Islet of Langerhans (tissue), 1 donor: ENCODE measurements at regions not wholly inside any gene's neighbourhood (a gene's known extent, or its start where the extent isn't known, plus 50 kb on each side); places are given as distances from the start of the nearest gene placed in this dataset.
"Not testable (repeated sequence)": the region's sequence is repeated elsewhere in the genome, so short reads cannot be mapped to it uniquely, and the experiment has no call there.

Experiments used
- FAIRE-seq: peaks from one replicate; lab custom pipeline; 2011; peaks lifted over from hg19 to GRCh38; lab: Jason Lieb, UNC

DNA sequence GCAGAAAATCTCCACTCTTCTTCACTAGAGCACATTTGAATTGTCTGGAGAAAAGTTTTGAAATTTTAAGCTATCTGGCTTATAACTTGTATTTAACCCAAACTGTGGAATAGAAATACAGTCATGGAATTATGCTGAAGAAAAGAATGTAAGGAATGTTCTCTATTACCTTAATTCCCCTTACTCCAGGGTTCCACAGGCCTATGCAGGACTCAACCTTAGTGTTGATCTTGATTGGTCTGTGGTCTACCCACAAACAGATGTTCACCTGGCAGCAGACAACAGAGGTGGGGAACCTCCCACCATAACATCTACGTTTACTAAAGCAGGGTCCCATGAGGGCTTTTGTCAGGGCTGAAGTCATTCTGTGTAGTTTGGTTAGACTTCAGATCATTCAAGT lies 189.3 kb upstream of the GPRIN3 start:
- no peak for FAIRE-seq

DNA sequence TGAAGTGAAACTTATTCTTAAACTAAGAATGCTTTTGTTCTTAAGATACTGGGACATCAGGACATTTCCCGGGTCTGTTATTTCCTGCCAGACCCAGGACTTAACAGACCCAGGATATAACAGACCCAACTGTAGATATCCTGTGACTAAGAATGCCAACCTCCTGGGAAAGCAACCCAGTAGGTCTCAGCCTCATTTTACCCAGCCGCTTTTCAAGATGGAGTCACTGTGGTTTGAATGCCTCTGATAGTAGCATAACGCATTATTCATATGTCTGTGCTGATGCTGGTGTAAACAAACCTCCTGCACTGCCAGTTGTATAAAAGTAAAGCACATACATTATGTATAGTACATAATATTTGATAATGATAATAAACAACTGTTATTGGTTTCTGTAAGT lies 185.8 kb upstream of the GPRIN3 start:
- FAIRE-seq, result no peak

DNA sequence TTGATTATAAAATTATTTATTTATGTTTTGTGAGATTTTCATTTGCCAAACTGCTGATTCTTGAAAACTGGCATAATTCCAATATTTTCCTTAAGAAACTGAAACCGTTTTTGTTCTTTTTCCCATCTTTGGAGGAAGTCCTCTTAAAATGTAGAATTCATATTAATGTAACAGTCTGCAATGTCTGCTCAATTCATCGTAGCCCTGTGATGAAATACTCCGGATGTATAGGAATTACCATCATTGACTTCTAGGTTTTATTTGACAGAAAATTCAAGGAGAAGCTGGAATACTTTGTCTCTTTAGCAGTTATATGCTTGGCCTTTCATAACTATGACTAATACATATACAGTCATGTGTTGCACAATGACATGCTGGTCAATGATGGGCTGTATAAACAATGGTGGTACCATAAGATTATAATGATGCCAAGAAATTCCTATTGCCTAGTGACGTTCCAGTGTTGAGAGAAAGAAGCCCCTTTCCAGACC lies 185.0 kb upstream of the GPRIN3 start:
- no peak for FAIRE-seq

DNA sequence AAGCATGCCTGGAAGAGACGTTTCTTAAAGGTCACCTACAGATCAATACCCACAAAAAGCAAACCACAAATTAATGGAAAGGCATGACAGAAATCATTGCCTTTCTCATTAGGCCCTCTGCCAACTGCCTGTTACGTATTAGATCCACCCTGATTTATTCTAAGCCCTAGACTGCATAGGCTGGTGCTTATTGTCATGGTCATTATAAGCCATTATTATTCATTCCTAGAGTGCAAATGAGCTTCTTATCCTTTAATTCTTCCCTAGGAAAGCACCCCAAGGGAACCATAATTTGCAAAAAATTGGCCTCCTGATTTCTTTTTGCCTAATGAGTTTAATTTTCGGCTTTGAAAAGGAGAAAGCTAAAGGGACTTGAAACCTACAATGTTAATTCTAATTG lies 184.2 kb upstream of the GPRIN3 start:
- FAIRE-seq, result no peak

DNA sequence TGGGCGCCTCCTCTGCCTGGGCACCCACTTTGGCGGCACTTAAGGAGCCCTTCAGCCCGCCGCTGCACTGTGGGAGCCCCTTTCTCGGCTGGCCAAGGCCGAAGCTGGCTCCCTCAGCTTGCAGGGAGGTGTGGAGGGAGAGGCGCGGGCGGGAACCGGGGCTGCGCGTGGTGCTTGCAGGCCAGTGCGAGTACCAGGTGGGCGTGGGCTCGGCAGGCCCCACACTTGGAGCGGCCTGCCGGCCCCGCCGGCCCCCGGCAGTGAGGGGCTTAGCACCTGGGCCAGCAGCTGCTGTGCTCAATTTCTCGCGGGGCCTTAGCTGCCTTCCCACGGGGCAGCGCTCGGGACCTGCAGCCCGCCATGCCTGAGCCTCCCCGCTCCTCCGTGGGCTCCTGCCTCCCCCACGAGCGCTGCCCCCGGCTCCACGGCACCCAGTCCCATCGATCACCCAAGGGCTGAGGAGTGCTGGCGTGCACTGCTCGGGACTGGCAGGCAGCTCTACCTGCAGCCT lies 182.4 kb upstream of the GPRIN3 start:
- FAIRE-seq, result not testable (repeated sequence)

DNA sequence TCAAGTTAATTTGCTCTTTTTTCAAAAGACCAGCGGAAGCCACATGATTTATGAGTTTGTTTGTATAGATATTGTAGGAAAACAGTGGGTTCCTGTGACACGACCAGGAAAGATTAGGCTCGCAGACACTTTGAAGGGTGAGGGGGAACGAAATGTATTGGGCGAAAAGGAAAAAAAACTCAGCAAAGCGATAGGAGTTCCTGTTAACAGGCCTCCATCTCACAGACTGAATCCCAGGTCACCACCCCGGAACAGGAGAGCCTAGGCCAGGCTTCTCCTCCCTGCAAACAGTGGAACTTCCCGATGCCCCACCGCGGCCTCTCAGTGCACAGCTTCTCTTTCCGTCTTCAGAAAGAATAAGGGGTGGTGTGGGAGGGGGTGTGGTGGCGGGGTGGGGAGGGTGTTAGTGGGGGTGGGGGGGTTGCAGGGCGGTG lies 181.8 kb upstream of the GPRIN3 start:
- FAIRE-seq, result no peak

DNA sequence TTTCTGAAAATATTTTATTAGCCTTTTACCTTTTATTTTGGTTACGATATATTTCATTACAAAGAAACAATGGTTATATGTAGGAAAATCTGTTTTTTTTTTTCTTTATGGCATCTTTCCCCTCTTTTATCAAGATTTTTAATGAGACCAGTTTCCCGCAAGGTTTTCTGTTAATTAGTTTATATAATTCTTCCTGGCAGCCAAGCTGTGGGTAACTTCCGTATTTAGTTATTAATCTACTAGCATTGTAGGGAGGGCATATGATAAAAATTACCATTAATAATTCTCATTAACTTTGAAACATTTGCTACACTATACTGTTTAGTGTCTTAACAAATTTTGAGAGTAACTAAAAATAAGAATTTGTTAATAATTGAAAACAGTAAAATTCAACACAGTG lies 181.1 kb upstream of the GPRIN3 start:
- peak; percentile 5 for FAIRE-seq

DNA sequence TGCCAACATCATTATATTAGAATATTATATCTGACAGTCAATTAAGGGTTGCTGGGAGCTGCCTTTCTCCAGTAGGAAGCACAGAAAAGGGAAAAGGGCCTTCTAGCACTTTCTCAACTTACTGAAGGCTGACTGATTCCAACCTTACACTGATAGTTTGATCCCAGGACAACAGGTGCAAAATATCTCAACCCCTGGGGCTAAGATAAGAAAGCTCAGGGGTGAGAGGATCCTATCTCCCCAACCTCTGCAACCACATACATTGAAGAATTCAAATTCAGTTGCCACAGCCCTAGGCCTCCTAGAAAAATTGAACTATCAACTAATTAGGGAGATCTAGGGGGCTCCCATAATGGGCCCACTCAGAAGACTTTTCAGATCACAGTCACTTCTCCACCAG lies 179.1 kb upstream of the GPRIN3 start:
- no peak for FAIRE-seq

DNA sequence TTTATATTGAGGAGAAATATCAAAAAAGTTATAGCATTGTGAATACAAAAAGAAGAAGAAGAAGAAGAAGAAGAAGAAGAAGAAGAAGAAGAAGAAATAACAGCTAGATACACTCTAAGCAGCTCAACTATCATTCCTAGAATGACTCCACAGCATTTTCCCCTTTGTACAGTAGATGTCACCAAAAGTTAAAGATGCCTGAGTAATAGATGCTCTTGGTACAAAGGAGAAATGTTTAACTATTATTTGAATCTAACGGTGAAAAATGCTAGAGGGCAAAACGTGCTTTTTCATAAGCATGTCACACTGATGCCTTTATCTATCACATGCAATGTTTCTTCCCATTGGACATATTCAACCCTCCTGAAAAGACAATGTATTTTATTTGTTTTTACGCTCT lies 178.4 kb upstream of the GPRIN3 start:
- FAIRE-seq, result peak; percentile 76

DNA sequence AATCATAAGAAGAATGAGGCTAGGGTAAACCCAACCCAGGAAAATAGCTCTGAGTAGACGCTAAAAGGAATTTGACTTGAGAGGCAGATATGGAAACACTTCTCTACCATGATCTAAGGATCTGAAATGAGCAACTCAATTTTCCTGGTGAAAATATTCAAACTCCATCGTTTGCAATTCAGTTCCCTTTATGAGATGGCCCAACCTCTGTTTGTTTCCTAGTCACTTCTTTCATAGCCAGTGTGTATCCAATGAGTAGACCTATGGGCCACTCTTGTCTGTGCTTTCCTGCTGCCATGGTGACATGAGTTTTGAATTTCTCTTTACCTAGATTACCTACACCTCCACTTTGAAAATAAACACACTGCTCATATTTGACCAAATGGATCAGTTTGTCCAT lies 176.2 kb upstream of the GPRIN3 start:
- no peak for FAIRE-seq

DNA sequence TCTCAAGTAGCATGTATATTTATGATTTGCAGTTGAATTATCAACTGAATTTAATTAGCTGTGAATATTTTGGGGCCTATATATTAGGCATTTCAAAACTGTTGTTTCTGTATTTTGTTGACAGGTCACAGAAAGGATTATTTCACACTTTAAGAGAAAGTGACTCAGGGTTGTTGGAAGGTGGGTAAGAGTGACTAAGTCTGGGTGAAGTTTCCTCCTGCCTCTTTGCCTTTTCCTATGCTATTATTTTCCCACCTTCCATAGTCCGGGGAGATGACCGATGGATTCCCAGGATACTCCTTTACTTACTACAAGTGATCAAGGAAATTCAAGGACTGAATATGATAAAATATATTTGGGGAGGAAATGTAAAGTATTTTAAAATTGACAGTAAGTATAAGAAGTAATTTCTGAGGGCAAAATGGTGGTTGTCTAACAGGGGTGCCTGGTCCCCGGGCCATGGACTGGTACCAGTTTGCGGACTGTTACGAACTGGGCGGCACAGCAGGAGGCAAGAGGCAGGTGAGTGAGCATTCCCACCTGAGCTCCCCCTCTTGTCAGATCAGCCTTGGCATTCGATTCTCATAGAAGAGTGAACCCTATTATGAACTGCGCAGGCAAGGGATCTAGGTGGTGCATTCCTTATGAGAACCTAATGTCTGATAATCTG lies 175.5 kb upstream of the GPRIN3 start:
- FAIRE-seq, result no peak

DNA sequence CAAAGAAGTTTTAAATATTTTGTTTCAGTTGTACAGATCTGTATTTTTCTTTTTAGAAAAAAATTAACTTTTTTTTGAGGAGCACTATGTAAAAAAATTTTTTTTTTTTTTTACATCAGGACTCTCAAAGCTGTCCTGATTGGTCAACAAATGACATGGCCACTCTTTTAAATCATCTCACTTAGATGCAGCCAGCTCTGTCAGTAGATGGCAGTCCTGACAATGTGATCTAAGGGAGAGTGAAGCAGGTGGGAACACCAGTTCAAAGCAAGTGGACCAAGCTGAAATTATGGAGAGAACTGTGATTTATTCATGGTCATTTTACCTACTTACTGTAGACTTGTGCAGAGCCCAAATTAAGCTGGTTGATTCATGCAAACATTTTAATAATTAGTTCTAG lies 174.7 kb upstream of the GPRIN3 start:
- peak; percentile 91 for FAIRE-seq

DNA sequence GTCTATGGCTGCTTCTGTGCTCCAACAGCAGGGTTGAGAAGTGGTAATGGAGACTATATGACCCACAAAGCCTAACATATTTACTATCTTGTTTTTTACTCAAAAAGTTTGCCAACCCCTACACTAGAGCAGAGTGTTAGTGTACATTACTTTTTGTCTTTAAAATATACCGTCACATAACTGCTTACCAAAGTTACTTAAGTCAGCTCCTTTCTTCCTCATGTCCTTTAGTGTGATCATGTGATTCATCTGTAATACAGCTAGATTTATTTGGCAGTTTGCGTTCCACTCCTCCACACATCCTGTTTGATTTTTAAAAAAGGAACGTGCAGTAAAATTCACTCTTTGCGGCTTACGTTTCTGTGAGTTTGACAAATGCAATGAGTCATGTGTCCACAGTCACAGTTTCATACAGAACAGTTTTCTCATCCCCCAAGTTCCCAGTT lies 162.4 kb upstream of the GPRIN3 start:
- FAIRE-seq, result peak; percentile 21

DNA sequence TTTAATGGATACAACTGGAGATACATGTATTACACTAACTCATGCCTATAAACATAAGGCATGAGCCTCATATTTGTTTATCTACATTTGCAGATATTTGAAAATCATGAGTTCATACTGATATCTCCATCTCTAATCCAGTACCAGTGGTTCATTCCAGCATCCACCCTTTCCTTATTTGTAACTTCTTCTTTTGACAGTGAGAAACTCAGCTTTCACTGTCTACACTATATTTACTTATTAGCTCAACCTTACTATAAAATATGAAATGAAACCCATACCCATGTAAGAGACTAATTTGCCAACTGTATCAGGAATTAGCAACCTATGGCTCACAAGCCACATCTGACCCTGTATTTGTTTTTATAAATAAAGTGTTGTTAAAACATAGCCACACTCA lies 161.9 kb upstream of the GPRIN3 start:
- no peak for FAIRE-seq

DNA sequence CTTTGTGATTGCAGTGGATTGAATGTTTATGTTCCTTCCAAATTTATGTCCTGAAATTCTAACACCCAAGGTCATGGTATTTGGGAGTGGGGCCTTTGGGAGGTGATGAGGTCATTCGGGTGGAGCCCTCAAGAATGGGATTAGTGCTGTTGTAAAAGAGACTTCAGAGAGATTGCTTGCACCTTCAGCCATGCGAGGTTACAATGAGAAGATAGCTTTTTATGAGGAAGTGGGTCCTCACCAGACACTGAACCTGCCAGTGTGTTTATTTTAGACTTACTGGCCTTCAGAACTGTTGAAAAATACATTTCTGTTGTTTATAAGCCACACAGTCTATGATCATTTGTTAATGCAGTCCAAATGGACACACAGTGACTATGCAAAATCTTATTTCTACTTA lies 161.0 kb upstream of the GPRIN3 start:
- no peak for FAIRE-seq

DNA sequence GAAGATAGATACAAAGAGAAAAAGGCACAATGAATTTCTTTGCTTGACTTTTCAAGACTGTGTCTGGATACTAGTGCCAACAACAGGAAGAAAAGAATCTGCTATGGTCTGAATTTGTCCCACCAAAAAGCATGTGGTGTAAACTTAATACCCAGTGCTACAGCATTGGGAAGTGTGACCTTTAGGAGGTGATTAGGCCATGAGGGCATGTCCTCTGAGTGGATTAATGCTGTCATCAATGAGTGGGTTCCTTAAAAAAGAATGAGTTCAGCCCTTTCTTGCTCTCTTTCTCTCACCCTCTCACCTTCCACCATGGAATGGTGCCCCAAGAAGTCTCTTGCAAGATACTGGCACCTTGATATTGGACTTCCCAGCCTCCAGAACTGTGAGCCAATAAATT lies 155.7 kb upstream of the GPRIN3 start:
- FAIRE-seq, result no peak

DNA sequence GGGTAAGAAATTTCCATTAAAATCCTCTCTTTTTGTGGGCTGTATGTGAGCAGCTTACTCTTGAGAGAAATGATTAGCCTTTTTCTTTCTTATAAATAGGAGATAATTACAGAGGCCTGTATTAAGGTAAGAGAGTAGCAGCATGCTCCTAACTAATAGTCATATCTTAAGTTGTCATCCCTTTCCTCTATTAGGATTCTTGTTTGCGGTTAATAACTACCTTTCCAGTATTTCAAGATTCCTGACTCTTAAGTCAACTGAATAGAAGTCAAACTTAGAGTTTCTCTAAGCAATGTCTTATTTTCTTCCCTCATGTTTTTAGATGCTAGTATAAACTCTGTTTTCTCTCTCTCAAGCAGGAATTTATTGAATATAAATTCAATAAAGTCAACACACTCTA lies 139.9 kb upstream of the GPRIN3 start:
- no peak for FAIRE-seq

DNA sequence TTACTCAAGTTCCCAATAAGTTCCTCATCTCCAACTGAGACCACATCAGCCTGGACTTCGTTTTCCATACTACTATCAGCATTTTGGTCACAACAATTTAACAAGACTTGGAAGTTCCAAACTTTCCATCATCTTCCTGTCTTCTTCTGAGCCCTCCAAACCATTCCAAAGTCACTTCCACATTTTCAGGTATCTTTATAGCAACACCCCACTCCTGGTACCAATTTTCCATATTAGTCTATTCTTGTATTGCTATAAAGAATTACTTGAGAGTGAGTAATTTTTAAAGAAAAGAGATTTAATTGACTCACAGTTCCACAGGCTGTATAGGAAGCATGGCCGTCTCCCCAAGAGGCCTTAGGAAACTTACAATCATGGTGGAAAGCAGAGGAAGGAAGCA lies 138.6 kb upstream of the GPRIN3 start:
- FAIRE-seq, result no peak

DNA sequence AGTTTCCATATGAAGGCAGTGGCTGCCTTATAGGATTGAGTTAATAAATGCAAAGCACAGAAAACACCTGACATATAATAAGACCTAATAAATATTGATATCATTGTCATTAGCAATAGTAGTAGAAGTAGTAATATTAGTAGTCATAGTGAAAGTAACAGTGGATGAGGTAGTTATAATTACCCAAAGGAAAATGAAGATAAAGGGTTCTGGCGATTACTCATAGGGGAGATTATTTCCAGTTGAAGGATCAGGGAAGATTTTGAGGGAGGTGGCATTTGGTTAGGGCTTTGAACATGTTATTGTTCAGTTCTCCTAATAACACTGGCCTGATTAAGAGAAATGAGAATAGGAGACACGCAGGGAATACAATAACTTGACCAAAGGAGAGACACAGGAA lies 131.9 kb upstream of the GPRIN3 start:
- FAIRE-seq, result no peak

DNA sequence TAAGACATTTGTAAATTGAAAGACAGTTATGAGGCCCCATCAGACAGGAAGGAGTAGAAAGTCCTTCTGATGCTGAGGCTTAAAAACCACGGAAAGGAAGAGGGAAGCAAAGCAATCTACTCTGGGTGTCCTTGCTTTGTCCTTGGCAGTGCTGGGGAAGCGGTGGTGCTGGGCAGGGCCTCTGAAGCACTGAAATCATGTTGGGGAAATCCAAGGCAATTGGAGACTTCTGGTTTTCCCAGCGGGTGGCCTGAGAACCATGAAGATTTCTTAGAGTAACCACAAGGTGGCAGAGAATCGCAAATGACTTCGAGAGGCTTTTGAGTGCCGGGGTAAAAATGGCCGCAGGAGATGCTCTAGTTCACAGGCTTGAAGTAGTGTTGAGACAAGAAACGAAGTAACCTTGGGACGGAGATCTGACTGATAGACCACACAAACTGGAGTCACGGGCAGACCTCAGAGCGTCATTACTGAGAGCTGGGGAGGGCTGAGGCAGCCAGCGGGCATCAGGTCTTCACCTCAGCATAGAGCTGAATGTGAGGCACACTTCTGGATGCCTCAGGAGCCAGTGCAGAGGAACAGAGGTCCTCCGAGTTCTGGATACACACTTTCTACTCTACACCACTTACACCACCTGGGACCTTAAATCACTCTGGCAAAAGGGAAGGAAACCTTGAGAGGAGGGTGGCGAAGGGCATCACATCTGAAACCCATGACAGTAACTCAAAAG lies 130.7 kb upstream of the GPRIN3 start:
- FAIRE-seq, result no peak

DNA sequence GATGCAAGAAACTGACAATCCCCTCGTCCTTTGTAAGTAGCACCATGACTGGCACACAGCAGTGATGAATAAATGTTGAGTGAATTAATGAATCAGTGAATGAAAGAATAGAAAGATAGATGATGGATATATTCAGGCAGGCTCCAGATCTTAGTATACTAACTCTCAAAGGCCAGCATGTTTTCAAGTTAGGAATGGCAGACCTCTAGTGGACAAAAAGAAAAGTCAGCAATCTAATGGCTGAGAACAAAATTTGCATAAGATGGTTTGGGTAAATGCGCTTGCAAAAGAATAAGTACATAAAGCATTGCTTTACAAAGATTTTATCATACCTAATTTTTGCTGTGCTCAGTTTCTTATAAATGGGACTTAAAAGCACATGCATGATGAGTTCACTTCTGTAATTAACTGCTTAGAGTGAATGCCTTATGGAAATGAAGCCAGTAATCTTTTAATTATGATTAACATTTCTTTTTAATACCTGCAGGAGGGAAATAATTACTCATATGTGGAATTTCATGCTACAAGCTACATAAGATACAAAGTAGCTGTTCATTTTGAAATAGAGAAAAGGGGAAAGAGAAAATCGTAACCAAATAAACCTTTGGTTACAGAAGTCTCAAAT lies 126.9 kb upstream of the GPRIN3 start:
- FAIRE-seq, result peak; percentile 99

DNA sequence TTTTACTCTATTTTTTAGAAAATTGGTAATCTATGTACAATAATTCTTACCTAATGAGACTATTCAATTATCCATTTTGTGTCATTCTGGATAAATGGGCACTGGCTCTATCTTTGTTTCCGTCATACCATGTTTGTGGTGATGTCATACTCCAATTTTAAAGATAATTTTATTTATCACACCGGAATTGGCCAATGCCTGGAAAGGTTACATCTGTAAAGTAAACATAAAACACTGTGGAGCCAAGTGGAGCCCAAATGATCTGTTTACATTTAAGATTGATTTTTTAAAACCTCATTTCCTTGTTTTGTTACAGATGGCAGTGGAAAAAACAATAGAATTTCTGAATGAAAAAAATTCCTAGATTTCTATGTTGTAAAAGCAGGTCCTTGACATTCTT lies 120.2 kb upstream of the GPRIN3 start:
- peak; percentile 98 for FAIRE-seq

DNA sequence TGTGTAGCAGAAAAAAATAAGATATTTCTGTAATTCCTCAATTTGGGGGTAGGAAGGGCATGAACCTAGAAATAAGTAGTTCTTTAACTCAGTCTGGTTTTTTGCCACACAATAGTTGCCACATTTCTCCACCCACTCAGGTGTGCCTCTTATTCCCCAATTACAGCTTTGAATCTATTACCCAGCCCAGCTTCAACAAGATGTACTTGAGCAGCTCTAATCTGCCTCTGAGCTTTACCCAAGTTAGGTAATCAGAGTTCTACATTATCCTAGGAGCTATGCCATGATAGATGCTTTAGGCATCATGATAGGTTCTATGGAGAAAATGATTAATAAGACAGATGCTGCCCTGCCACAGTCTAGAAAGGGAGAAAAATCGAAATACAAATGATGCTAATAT lies 117.4 kb upstream of the GPRIN3 start:
- no peak for FAIRE-seq
